ENCODE measurements at regions not wholly inside any gene's neighbourhood (a gene's known extent, or its start where the extent isn't known, plus 50 kb on each side); places are given as distances from the start of the nearest gene placed in this dataset.

- no peak for TF ChIP-seq E2F6 (IDR thresholded peaks at IDR 0.05)
- no peak for TF ChIP-seq KDM1A (IDR thresholded peaks at IDR 0.05; ENCODE audit: borderline replicate concordance, low read length)
- no peak for TF ChIP-seq TBP (IDR thresholded peaks at IDR 0.05; ENCODE audit: low read depth, low read length)
- Histone ChIP-seq H4K91ac (replicated peaks; ENCODE audit: insufficient read length, low read length) (no peak overlapping the region), H3K79me2 (ENCODE audit: control insufficient read depth in 1 of 2, insufficient read depth in 2 of 2, low read length in 2 of 2) (no peaks in the 10 kb centered on the region), H3K23me2 (ENCODE audit: low read depth, low read length) (no peaks in the 10 kb centered on the region), H3K4me3 (ENCODE audit: extremely low read depth in 1 of 4, insufficient read depth in 2 of 4, low read depth in 3 of 4, low read length in 4 of 4) (no peak overlapping the region), H2BK15ac (ENCODE audit: low read length) (no peak overlapping the region), H2AK5ac (ENCODE audit: low read depth, low read length) (no peak overlapping the region), H3K4ac (replicated peaks; ENCODE audit: insufficient read length, low read depth, low read length) (no peak overlapping the region), H3K23ac (ENCODE audit: insufficient read length) (no peak overlapping the region), H3K4me1 (replicated peaks in 1 of 4; ENCODE audit: control insufficient read depth in 3 of 4, insufficient read depth in 4 of 4, low read length in 3 of 4) (peaks cover 0 to 4% (median 2%) of the 10 kb centered on the region in 4 experiments; a peak in 3 of 7 replicates), H4K8ac (ENCODE audit: extremely low read depth, insufficient read depth, low read length) (no peak overlapping the region), H3K9ac (replicated peaks in 1 of 4; ENCODE audit: extremely low read depth in 1 of 4, low read depth in 3 of 4, low read length in 3 of 4) (no peak overlapping the region), H3K4me2 (ENCODE audit: insufficient read depth in 1 of 2, low read depth in 2 of 2, low read length in 2 of 2) (no peak overlapping the region), H4K20me1 (replicated peaks in 1 of 2; ENCODE audit: control insufficient read depth in 1 of 2, insufficient read depth in 2 of 2, low read length in 2 of 2) (no peaks in the 10 kb centered on the region), H3K9me3 (ENCODE audit: insufficient read depth in 2 of 2, low read depth in 1 of 2, low read length in 1 of 2) (no peaks in the 10 kb centered on the region), H3K27ac (ENCODE audit: low read depth, low read length) (no peak overlapping the region), H2AFZ (ENCODE audit: low read length) (no peak overlapping the region), H3K14ac (ENCODE audit: insufficient read length) (no peak overlapping the region), H2BK5ac (ENCODE audit: low read depth, low read length) (no peak overlapping the region), H3K56ac (replicated peaks; ENCODE audit: insufficient read length, low read depth, low read length) (no peak overlapping the region), H2BK20ac (ENCODE audit: low read length) (no peak overlapping the region), H2BK120ac (replicated peaks; ENCODE audit: low read depth, low read length) (no peak overlapping the region), H4K5ac (ENCODE audit: insufficient read length, low read depth, low read length) (no peak overlapping the region), H2BK12ac (ENCODE audit: low read depth, low read length) (no peak overlapping the region), H3K18ac (ENCODE audit: extremely low read depth, low read length) (no peak overlapping the region), H3K36me3 (ENCODE audit: control insufficient read depth in 2 of 4, insufficient read depth in 4 of 4, low read length in 3 of 4) (no peaks in the 10 kb centered on the region; a peak in 2 of 8 replicates), H3K79me1 (ENCODE audit: low read depth, low read length) (no peaks in the 10 kb centered on the region), H3K27me3 (replicated peaks in 1 of 4; ENCODE audit: control insufficient read depth in 3 of 4, extremely low read depth in 1 of 4, insufficient read depth in 3 of 4, low read length in 3 of 4) (no peaks in the 10 kb centered on the region)
- CTCF ChIA-PET (ENCODE audit: partially characterized antibody): interaction anchor here (1.8 kb wide), 1 partner anchor 11 kb away, joined by 5 read pairs; no protein-coding TSS in a partner anchor
- FAIRE-seq (no peak), DNase-seq (ENCODE audit: low read depth in 1 of 2, low spot score in 2 of 2) (no peak)
- POLR2A ChIA-PET (ENCODE audit: partially characterized antibody): no interaction called here
Measured at GRCh38 chr5:28254846-28255245, 1216.5 kb upstream of the CDH9 start.

Measured in H1 (cell line).